ENCODE measurements at regions not wholly inside any gene's neighbourhood (a gene's known extent, or its start where the extent isn't known, plus 50 kb on each side); places are given as distances from the start of the nearest gene placed in this dataset.

GRCh38 chr12:29895966-29896365 is 112.2 kb upstream of the TMTC1 start:
- TF ChIP-seq CTCF (conservative IDR thresholded peaks at IDR 0.05; ENCODE audit: low read length): no peak
- no peak for TF ChIP-seq EZH2phosphoT487 (IDR thresholded peaks at IDR 0.05; ENCODE audit: borderline replicate concordance)
- Histone ChIP-seq H3F3A (ENCODE audit: low read depth) (no peaks in the 10 kb centered on the region), H3K36me3 (ENCODE audit: insufficient read depth, low read length) (no peaks in the 10 kb centered on the region), H2AFZ (ENCODE audit: low read length) (no peak overlapping the region), H3K9ac (ENCODE audit: low read depth, low read length, poor library complexity, severe bottlenecking) (no peak overlapping the region), H3K9me3 (ENCODE audit: insufficient read depth, low read depth, low read length) (no peaks in the 10 kb centered on the region), H3K79me2 (ENCODE audit: insufficient read depth, low read length) (no peaks in the 10 kb centered on the region), H3K4me3 (ENCODE audit: low read length, poor library complexity, severe bottlenecking) (no peak overlapping the region), H3K9me2 (replicated peaks; ENCODE audit: low read depth, low read length) (0 out of 2 replicates have a peak, but pooled peaks cover 3% of the 10 kb centered on the region), H3K4me1 (ENCODE audit: insufficient read depth, low read length, poor library complexity, severe bottlenecking) (no peaks in the 10 kb centered on the region), H3K4me2 (ENCODE audit: low read depth, low read length, poor library complexity, severe bottlenecking) (no peak overlapping the region), H4K20me1 (ENCODE audit: insufficient read depth, low read length, poor library complexity, severe bottlenecking) (no peaks in the 10 kb centered on the region), H3K27me3 (ENCODE audit: insufficient read depth, low read length, poor library complexity, severe bottlenecking) (no peaks in the 10 kb centered on the region)

- Histone ChIP-seq H3F3A (ENCODE audit: low read depth) (no peaks in the 10 kb centered on the region), H4K20me1 (ENCODE audit: insufficient read depth, low read length, poor library complexity, severe bottlenecking) (no peaks in the 10 kb centered on the region), H3K9ac (ENCODE audit: low read depth, low read length, poor library complexity, severe bottlenecking) (no peak overlapping the region), H2AFZ (ENCODE audit: low read length) (no peak overlapping the region), H3K4me1 (ENCODE audit: insufficient read depth, low read length, poor library complexity, severe bottlenecking) (no peaks in the 10 kb centered on the region), H3K79me2 (ENCODE audit: insufficient read depth, low read length) (no peaks in the 10 kb centered on the region), H3K36me3 (ENCODE audit: insufficient read depth, low read length) (no peaks in the 10 kb centered on the region), H3K9me2 (replicated peaks; ENCODE audit: low read depth, low read length) (0 out of 2 replicates have a peak, but pooled peaks cover 3% of the 10 kb centered on the region), H3K4me3 (ENCODE audit: low read length, poor library complexity, severe bottlenecking) (no peak overlapping the region), H3K27me3 (ENCODE audit: insufficient read depth, low read length, poor library complexity, severe bottlenecking) (no peaks in the 10 kb centered on the region), H3K4me2 (ENCODE audit: low read depth, low read length, poor library complexity, severe bottlenecking) (no peak overlapping the region), H3K9me3 (ENCODE audit: insufficient read depth, low read depth, low read length) (no peaks in the 10 kb centered on the region)
- no peak for TF ChIP-seq CTCF (conservative IDR thresholded peaks at IDR 0.05; ENCODE audit: low read length)
Observed at GRCh38 chr12:29893002-29893401, 109.3 kb upstream of the TMTC1 start.

GRCh38 chr12:29891792-29892191 is 108.0 kb upstream of the TMTC1 start:
- Histone ChIP-seq H3F3A (ENCODE audit: low read depth) (no peaks in the 10 kb centered on the region), H3K79me2 (ENCODE audit: insufficient read depth, low read length) (no peaks in the 10 kb centered on the region), H2AFZ (ENCODE audit: low read length) (no peak overlapping the region), H3K9me3 (ENCODE audit: insufficient read depth, low read depth, low read length) (no peaks in the 10 kb centered on the region), H3K4me2 (ENCODE audit: low read depth, low read length, poor library complexity, severe bottlenecking) (no peak overlapping the region), H3K9me2 (replicated peaks; ENCODE audit: low read depth, low read length) (0 out of 2 replicates have a peak, but pooled peaks cover 3% of the 10 kb centered on the region), H4K20me1 (ENCODE audit: insufficient read depth, low read length, poor library complexity, severe bottlenecking) (no peaks in the 10 kb centered on the region), H3K4me1 (ENCODE audit: insufficient read depth, low read length, poor library complexity, severe bottlenecking) (no peaks in the 10 kb centered on the region), H3K4me3 (ENCODE audit: low read length, poor library complexity, severe bottlenecking) (no peak overlapping the region), H3K36me3 (ENCODE audit: insufficient read depth, low read length) (no peaks in the 10 kb centered on the region), H3K27me3 (ENCODE audit: insufficient read depth, low read length, poor library complexity, severe bottlenecking) (no peaks in the 10 kb centered on the region), H3K9ac (ENCODE audit: low read depth, low read length, poor library complexity, severe bottlenecking) (no peak overlapping the region)
- TF ChIP-seq CTCF (conservative IDR thresholded peaks at IDR 0.05; ENCODE audit: low read length): no peak
- TF ChIP-seq EZH2phosphoT487 (IDR thresholded peaks at IDR 0.05; ENCODE audit: borderline replicate concordance): no peak

Measured in Loucy (cell line).